Fibroblast of pulmonary artery (primary cell): ENCODE measurements at regions not wholly inside any gene's neighbourhood (a gene's known extent, or its start where the extent isn't known, plus 50 kb on each side); places are given as distances from the start of the nearest gene placed in this dataset.
"Not testable (repeated sequence)": the region's sequence is repeated elsewhere in the genome, so short reads cannot be mapped to it uniquely, and the experiment has no call there.

Experiments used
- DNase-seq: peaks from one replicate; pipeline ENCODE4 v3.0.0-alpha.2; 2010; ENCODE audit warnings: low read depth
- H3K4me3 ChIP-seq: replicated peaks from 2 replicates; pipeline ENCODE4 v1.5.1; 2011; ENCODE audit warnings: low read depth, mild to moderate bottlenecking, control low read depth, low read length, moderate library complexity
- CTCF ChIP-seq: IDR thresholded peaks from 2 replicates; pipeline ENCODE4 v1.5.1; 2011; ENCODE audit warnings: mild to moderate bottlenecking, control low read depth, low read length, inconsistent platforms; ENCODE audit errors: missing control alignments

- not testable (repeated sequence) for H3K4me3 ChIP-seq, DNase-seq
Measured at GRCh38 chrX:141520750-141521149, 63.8 kb downstream of the SPANXA1 start.

- H3K4me3 ChIP-seq = not testable (repeated sequence)
Measured at GRCh38 chrX:141475788-141476187, 108.8 kb downstream of the SPANXA1 start.

GRCh38 chrX:141469469-141469868 is 115.1 kb downstream of the SPANXA1 start:
- no peak overlapping the region for H3K4me3 ChIP-seq
- DNase-seq = peak; percentile 30
- TF ChIP-seq CTCF = no peak

More at GRCh38 chrX:141475788-141476187, 108.8 kb downstream of the SPANXA1 start:
- DNase-seq = not testable (repeated sequence)

- no peak overlapping the region for H3K4me3 ChIP-seq
- TF ChIP-seq CTCF = no peak
- DNase-seq = peak; percentile 73
Measured at GRCh38 chrX:141468940-141469339, 115.6 kb downstream of the SPANXA1 start.

GRCh38 chrX:141467442-141467841 is 117.1 kb downstream of the SPANXA1 start:
- TF ChIP-seq CTCF = peak; percentile 13
- H3K4me3 ChIP-seq = no peak overlapping the region
- peak; percentile 3 for DNase-seq

GRCh38 chrX:141455103-141455502 is 129.4 kb downstream of the SPANXA1 start:
- TF ChIP-seq CTCF = no peak
- DNase-seq = no peak
- H3K4me3 ChIP-seq = no peak overlapping the region

GRCh38 chrX:141443922-141444321 is 140.6 kb downstream of the SPANXA1 start:
- no peak for DNase-seq
- no peak for TF ChIP-seq CTCF

GRCh38 chrX:141439651-141440050 is 144.9 kb downstream of the SPANXA1 start:
- no peak overlapping the region for H3K4me3 ChIP-seq
- DNase-seq = peak; percentile 6
- TF ChIP-seq CTCF = no peak

More at GRCh38 chrX:141443922-141444321, 140.6 kb downstream of the SPANXA1 start:
- no peak overlapping the region for H3K4me3 ChIP-seq
